Vagina (tissue), 2 donors: ENCODE measurements at regions not wholly inside any gene's neighbourhood (a gene's known extent, or its start where the extent isn't known, plus 50 kb on each side); places are given as distances from the start of the nearest gene placed in this dataset.

ENCODE experiments used
- CTCF ChIP-seq, 3 experiments: fragments of 450-650 bp in 2 of 3; fragments of 200-600 bp in 1 of 3; sonication (generic) in 1 of 3; IDR thresholded peaks; one replicate each; pipeline ENCODE4 v1.5.1; 2017 to 2019; ENCODE audit warnings: antibody characterized with exemption in 3 of 3, mild to moderate bottlenecking in 2 of 3, moderate library complexity in 2 of 3
- POLR2A ChIP-seq, 2 donors: fragments of 450-650 bp; IDR thresholded peaks; one replicate each; pipeline ENCODE4 v1.6.1; 2017; ENCODE audit warnings: antibody characterized with exemption in 2 of 2, mild to moderate bottlenecking in 2 of 2, moderate library complexity in 2 of 2

- TF ChIP-seq CTCF (IDR thresholded peaks at IDR 0.05): no peak
- no peak for TF ChIP-seq POLR2A (IDR thresholded peaks at IDR 0.05)
These were observed 55.1 kb downstream of the FOXB1 start for GRCh38 chr15:60059186-60059585.
